ENCODE measurements at regions not wholly inside any gene's neighbourhood (a gene's known extent, or its start where the extent isn't known, plus 50 kb on each side); places are given as distances from the start of the nearest gene placed in this dataset.
"Not testable (repeated sequence)": the region's sequence is repeated elsewhere in the genome, so short reads cannot be mapped to it uniquely, and the experiment has no call there.

GRCh38 chr4:184950117-184950830 lies 68.0 kb upstream of the HELT start:
- no peak for DNase-seq (ENCODE audit: low spot score)

GRCh38 chr4:184950926-184951325 lies 67.4 kb upstream of the HELT start:
- no peak for DNase-seq (ENCODE audit: low spot score)

DNA sequence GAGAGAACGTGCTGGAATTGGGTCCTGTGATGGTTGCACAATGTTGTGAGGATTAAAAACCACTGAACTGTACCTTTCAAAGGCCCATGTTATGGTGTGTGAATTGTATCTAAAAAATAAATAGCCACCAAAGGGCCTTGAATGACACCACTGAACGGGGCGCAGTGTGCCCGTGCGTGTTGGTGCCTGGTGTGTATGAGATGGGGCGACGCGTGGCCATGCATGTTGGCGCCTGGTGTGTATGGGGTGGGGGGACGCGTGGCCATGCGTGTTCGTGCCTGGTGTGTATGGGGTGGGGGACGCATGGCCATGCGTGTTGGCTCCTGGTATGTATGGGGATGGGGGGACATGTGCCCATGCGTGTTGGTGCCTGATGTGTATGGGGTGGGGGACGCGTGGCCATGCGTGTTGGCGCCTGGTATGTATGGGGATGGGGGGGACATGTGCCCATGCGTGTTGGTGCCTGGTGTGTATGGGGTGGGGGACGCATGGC lies 66.6 kb upstream of the HELT start:
- no peak for DNase-seq (ENCODE audit: low spot score)

- DNase-seq (ENCODE audit: low spot score) = no peak
Measured at GRCh38 chr4:184952522-184952921, 65.8 kb upstream of the HELT start.

DNA sequence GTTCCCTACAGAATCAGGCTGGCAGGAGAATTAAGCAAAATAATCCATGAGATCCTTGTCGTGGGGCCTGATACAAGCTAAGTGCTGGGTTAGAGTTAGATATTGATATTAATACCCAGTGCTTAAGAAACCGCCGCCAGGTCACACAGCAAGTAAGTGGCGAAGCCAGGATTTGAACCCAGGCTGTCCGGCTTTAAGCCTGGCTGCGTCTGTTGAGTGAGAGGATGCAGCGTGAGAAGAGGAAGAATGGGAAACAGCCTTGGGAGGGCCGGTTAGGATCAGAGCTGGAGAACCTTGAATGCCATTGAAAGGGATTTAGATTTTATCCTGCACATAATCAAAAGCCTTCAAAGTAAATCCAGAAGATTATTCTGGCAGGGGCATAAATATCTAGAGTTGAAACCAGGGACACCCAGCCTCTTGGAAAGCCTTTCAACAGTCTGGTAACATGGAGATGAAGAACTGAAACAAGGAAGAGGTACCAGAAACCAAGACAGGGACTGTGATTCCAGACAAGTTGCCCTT lies 64.8 kb upstream of the HELT start:
- DNase-seq (ENCODE audit: low spot score) = no peak

- DNase-seq (ENCODE audit: low spot score) = no peak
Measured at GRCh38 chr4:184953971-184954370, 64.3 kb upstream of the HELT start.

DNA sequence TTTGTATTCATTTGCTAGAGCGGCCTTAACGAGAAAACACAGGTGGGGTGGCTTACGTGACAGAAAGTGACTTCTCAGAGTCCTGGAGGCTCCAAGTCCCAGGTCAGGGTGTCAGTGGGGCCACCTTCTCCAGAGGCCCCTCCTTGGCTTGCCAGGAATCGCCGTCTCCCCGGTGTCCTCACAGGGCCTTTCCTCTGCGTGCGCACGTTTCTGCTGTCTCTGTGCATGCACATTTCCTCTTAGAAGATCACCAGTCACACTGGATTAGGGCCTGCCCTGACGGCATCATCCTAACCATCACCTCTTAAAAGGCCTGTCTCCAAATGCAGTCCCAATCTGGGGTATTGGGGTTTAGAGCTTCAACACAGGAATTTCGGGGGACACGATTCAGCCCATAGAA lies 63.8 kb upstream of the HELT start:
- DNase-seq (ENCODE audit: low spot score) = no peak

GRCh38 chr4:184955116-184955515 lies 63.2 kb upstream of the HELT start:
- DNase-seq (ENCODE audit: low spot score) = no peak

DNA sequence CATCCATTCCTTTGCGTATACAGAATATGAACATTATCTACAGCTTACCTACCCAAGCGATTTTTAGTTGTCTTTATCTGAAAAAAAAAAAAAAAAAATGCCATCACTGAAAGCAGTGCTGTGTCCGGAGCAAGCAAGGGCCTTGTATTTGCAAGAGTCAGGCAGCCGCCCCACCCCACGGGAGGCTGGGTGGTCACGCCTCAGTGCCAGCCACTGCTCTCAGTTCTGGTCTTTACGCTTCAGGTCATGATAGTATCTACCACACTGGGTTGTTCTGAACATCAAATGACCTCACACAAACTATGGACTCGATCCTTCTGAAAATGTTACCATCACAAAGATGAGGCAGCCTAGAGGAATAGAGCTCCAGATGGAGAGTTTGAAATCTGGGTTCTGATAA lies 62.7 kb upstream of the HELT start:
- DNase-seq (ENCODE audit: low spot score) = no peak

DNA sequence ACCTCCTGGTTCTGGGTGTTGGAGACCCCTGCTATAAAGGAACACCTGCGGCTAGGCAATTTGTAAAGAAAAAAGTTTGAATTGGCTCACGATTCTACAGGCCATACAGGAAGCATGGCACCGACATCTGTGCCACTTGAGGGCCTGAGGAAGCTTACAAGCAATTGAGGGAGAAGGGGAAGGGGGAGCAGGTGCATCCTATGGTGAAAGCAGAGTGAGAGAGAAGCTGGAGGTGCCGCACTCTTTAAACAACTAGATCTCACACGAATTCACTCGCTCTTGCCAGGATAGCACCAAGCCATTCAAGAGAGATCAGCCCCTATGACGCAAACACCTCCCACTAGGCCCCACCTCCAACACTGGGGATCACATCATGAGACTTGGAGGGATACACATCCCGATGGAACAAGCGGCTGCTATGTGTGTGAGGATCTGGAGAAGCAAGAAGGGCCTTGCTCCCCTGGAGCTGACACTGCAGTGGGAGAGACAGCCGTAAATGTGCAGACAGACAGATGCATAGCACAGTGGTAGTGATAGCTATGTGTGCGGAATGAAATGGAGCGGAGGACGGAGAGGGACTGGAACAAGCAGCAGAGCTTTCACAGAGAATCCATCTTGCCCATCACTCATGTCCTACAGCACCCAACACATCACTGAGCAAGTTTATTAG lies 60.7 kb upstream of the HELT start:
- DNase-seq (ENCODE audit: low spot score) = no peak

DNA sequence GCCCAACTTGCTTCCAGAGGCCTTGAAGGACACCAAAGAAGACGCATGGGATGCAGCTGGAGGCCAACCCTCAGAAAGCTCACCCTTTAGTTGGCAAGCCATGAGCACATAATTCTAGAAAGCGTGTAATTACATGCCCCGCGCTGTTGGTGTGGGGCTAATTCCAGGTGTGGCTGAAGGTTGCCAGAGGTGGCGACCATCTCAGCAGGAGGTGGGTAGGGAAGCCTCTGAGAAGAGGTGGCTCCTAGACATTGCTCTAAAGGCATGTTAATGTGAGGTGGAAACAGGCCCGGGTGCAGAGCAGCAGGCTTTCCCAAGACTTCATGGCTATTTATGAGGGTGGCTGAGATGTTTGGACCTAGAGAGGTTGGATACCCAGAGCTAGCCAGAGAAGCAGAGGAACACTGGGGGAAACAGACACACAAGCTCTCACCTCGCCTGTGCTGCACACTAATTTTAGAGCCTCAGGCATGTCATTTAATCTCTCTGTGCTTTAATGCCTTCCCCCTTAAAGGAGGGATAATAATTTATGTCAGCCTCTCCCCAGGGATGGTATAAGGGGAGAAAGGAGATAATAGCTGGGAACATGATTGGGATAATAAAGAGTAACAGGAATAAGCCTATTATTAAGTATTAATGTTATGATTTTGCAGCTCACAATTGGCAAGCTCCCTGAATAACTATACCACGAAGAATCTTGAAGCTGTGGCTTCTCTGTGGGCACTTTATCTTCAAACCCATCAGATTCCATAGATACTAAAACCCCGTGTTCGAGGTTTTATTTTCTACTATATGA lies 60.0 kb upstream of the HELT start:
- no peak for DNase-seq (ENCODE audit: low spot score)

DNA sequence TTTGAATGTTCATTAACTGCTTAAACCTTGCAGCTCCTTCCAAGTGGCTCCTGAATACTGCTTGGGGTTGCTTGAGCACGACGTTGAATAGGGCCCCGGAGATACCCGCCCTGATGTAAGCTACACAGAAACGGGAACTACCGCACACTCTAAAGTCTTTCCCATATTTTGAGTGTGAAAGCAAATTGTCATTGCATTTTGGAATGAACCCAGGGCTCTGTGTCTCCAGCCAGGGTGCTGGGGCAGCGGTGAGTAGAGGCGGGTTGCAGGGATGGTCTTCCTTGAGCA lies 59.4 kb upstream of the HELT start:
- DNase-seq (ENCODE audit: low spot score) = no peak

- DNase-seq (ENCODE audit: low spot score) = no peak
Measured at GRCh38 chr4:184959309-184959708, 59.0 kb upstream of the HELT start.

DNA sequence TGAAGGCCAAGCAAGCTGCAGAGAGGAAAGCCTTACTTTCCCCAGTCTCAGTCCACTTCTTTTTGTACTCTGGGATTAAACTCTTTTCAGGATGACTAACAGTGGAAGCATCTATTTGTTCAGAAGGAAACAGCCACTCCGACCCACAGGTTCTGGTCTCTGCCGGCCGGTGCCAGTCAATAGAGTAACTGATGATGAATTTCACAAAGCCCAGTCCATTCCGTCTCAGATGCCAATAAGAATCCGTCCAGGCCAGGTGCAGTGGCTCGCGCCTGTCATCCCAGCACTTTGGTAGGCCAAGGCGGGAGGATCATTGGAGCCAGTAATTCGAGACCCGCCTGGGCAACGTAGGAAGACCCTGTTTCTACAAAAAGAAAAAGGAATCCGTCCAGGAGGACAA lies 58.5 kb upstream of the HELT start:
- no peak for DNase-seq (ENCODE audit: low spot score)

GRCh38 chr4:184960505-184960971 lies 57.8 kb upstream of the HELT start:
- DNase-seq (ENCODE audit: low spot score) = peak; percentile 32

- DNase-seq (ENCODE audit: low spot score) = no peak
Measured at GRCh38 chr4:184961660-184962059, 56.6 kb upstream of the HELT start.

DNA sequence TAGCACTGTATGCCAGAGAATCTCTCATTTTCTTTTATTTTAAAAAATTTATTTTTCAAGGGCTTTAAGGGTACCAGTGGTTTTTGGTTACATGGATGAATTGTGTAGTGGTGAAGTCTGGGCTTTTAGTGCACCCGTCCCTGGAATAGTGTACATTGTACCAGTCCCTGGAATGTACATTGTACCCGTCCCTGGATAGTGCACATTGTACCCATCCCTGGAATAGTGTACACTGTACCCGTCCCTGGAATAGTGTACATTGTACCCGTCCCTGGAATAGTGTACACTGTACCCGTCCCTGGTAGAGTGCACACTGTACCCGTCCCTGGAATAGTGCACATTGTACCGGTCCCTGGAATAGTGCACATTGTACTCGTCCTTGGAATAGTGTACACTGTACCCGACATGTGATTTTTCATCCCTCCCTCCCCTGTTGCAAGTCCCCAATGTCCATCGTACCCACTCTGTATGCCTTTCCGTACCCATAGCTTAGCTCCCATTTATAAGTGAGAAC lies 56.1 kb upstream of the HELT start:
- DNase-seq (ENCODE audit: low spot score) = no peak

DNA sequence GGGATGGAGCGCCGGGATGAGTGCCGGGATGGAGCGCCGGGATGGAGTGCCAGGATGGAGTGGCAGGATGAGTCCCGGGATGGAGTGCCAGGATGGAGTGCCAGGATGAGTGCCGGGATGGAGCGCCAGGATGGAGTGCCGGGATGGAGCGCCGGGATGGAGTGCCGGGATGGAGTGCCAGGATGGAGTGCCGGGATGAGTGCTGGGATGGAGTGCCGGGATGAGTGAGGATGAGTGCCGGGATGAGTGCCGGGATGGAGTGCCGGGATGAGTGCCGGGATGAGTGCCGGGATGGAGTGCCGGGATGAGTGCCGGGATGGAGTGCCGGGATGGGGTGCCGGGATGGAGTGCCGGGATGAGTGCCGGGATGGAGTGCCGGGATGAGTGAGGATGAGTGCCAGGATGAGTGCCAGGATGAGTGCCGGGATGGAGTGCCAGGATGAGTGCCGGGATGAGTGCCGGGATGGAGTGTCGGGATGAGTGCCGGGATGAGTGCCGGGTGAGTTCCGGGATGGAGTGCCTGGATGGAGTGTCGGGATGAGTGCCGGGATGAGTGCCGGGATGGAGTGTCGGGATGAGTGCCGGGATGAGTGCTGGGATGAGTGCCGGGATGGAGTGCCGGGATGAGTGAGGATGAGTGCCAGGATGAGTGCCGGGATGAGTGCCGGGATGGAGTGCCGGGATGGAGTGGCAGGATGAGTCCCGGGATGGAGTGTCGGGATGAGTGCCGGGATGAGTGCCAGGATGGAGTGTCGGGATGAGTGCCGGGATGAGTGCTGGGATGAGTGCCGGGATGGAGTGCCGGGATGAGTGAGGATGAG lies 52.9 kb upstream of the HELT start:
- DNase-seq (ENCODE audit: low spot score) = not testable (repeated sequence)

- not testable (repeated sequence) for DNase-seq (ENCODE audit: low spot score)
Measured at GRCh38 chr4:184966051-184966691, 52.1 kb upstream of the HELT start.

- DNase-seq (ENCODE audit: low spot score) = not testable (repeated sequence)
Measured at GRCh38 chr4:184967699-184968098, 50.6 kb upstream of the HELT start.

- no peak for DNase-seq (ENCODE audit: low spot score)
Measured at GRCh38 chr4:184968366-184968765, 49.9 kb upstream of the HELT start.

Data from HuH-7.5 (cell line).